ENCODE measurements at regions not wholly inside any gene's neighbourhood (a gene's known extent, or its start where the extent isn't known, plus 50 kb on each side); places are given as distances from the start of the nearest gene placed in this dataset.

DNA sequence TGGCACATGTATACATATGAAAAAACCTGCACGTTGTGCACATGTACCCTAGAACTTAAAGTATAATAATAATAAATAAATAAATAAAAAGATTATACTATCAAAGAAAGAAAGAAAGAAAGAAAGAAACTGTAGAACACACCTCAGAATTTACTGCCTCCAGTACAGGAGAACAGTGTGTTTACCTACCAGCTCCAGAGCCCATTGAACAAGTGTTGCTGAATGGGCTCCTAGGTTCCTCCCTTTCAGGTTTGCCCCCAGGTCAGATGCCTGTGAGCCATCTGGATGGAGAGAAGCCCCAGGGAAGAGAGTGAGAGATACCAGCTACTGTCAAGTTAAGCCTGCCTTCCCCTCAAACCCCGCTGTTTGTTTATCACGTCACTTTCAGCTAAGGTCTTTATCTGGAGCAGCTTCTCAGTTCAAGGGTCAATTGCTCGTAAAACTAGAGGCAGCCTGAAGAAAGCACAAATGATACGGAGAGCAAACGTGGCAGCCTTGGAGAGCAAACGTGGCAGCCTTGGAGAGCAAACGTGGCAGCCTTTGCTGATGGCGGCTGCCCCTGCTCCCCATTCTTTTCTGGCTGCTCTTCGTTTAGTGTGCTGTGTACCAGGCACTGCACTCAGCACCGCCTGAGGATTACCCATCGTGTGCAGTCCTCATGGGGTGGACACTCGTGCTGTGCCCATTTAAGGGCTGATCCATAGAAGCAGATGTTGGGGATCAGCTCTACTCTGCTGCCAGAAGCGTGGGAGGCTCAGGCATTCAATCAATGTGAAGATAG, 111.7 kb downstream of the ADAMTS15 start:
- TF ChIP-seq POLR2AphosphoS5 (IDR thresholded peaks at IDR 0.05; ENCODE audit: low read depth, low read length) (no peak), TAF1 (IDR thresholded peaks at IDR 0.05; ENCODE audit: borderline replicate concordance, insufficient read depth, low read length) (no peak), SIN3A (IDR thresholded peaks at IDR 0.05; ENCODE audit: borderline replicate concordance, insufficient read depth, low read length) (no peak)
- TF ChIP-seq, protein P1, sequence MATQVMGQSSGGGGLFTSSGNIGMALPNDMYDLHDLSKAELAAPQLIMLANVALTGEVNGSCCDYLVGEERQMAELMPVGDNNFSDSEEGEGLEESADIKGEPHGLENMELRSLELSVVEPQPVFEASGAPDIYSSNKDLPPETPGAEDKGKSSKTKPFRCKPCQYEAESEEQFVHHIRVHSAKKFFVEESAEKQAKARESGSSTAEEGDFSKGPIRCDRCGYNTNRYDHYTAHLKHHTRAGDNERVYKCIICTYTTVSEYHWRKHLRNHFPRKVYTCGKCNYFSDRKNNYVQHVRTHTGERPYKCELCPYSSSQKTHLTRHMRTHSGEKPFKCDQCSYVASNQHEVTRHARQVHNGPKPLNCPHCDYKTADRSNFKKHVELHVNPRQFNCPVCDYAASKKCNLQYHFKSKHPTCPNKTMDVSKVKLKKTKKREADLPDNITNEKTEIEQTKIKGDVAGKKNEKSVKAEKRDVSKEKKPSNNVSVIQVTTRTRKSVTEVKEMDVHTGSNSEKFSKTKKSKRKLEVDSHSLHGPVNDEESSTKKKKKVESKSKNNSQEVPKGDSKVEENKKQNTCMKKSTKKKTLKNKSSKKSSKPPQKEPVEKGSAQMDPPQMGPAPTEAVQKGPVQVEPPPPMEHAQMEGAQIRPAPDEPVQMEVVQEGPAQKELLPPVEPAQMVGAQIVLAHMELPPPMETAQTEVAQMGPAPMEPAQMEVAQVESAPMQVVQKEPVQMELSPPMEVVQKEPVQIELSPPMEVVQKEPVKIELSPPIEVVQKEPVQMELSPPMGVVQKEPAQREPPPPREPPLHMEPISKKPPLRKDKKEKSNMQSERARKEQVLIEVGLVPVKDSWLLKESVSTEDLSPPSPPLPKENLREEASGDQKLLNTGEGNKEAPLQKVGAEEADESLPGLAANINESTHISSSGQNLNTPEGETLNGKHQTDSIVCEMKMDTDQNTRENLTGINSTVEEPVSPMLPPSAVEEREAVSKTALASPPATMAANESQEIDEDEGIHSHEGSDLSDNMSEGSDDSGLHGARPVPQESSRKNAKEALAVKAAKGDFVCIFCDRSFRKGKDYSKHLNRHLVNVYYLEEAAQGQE (IDR thresholded peaks at IDR 0.05; ENCODE audit: insufficient read depth in 1 of 2, low read depth in 2 of 2, low read length in 2 of 2), result no peak

Data from PFSK-1 (cell line).